HEK293 (cell line): ENCODE measurements at regions not wholly inside any gene's neighbourhood (a gene's known extent, or its start where the extent isn't known, plus 50 kb on each side); places are given as distances from the start of the nearest gene placed in this dataset.

Source experiments
- CTCF ChIA-PET: fragments of 350-600 bp; formaldehyde crosslinking; extraction: SDS; loops from one replicate; lab custom pipeline; 2021; ENCODE audit warnings: antibody characterized with exemption; lab: Yijun Ruan, JAX
- POLR2A ChIA-PET: fragments of 300-600 bp; formaldehyde crosslinking; extraction: SDS; loops from one replicate; lab custom pipeline; 2020; ENCODE audit warnings: antibody characterized with exemption, inconsistent platforms; lab: Yijun Ruan, JAX
- H3K27ac ChIP-seq: fragments of 200-500 bp; sonication (Bioruptor generic); 2 replicates; pipeline ENCODE4 v1.5.1; 2014; ENCODE audit warnings: low read depth, low read length, control low read depth, inconsistent platforms; ENCODE audit errors: extremely low read depth
- H3K36me3 ChIP-seq, 2 experiments: fragments of 200-500 bp in 1 of 2; sonication (Bioruptor generic) in 1 of 2; 1 replicate in 1 of 2; 2 replicates in 1 of 2; pipeline ENCODE4 v1.5.1; 2014 to 2017; ENCODE audit warnings: inconsistent platforms in 2 of 2, low read length in 2 of 2; ENCODE audit not compliant: control insufficient read depth in 2 of 2, insufficient read depth in 1 of 2
- H3K4me1 ChIP-seq: fragments of 200-500 bp; sonication (Bioruptor generic); 2 replicates; pipeline ENCODE4 v1.5.1; 2014; ENCODE audit warnings: mild to moderate bottlenecking, low read length, inconsistent platforms; ENCODE audit not compliant: control insufficient read depth, insufficient read depth
- H3K4me3 ChIP-seq: 2 replicates; pipeline ENCODE4 v1.5.1; 2011; ENCODE audit warnings: low read depth, mild to moderate bottlenecking, control low read depth, low read length, moderate library complexity
- H3K9me3 ChIP-seq: fragments of 200-500 bp; sonication (Bioruptor generic); 2 replicates; pipeline ENCODE4 v1.5.1; 2014; ENCODE audit warnings: low read depth, low read length, inconsistent platforms; ENCODE audit not compliant: control insufficient read depth, insufficient read depth
- AEBP2 ChIP-seq: fragments of 450-650 bp; formaldehyde crosslinking; IDR thresholded peaks from 2 replicates; pipeline ENCODE4 v1.5.1; 2016; ENCODE audit warnings: missing biosample characterization, missing genetic modification characterization, borderline replicate concordance
- MYNN ChIP-seq: fragments of 450-650 bp; formaldehyde crosslinking; IDR thresholded peaks from 2 replicates; pipeline ENCODE4 v1.5.1; 2016; ENCODE audit warnings: missing biosample characterization, missing genetic modification characterization, borderline replicate concordance
- PATZ1 ChIP-seq: fragments of 450-650 bp; formaldehyde crosslinking; IDR thresholded peaks from 2 replicates; pipeline ENCODE4 v1.5.1; 2016; ENCODE audit warnings: missing biosample characterization, missing genetic modification characterization
- PRDM4 ChIP-seq: fragments of 450-650 bp; formaldehyde crosslinking; IDR thresholded peaks from 2 replicates; pipeline ENCODE4 v1.5.1; 2017; ENCODE audit warnings: missing biosample characterization, missing genetic modification characterization
- ZBTB1 ChIP-seq: fragments of 450-650 bp; formaldehyde crosslinking; IDR thresholded peaks from 2 replicates; pipeline ENCODE4 v1.5.1; 2016; ENCODE audit warnings: missing biosample characterization, missing genetic modification characterization
- ZBTB44 ChIP-seq: fragments of 450-650 bp; IDR thresholded peaks from 2 replicates; pipeline ENCODE4 v1.5.1; 2018; ENCODE audit warnings: missing biosample characterization, mild to moderate bottlenecking, missing genetic modification characterization
- ZFHX2 ChIP-seq: fragments of 450-650 bp; formaldehyde crosslinking; conservative IDR thresholded peaks from 2 replicates; pipeline ENCODE4 v1.5.1; 2016; ENCODE audit warnings: missing biosample characterization, missing genetic modification characterization
- ZFP3 ChIP-seq: fragments of 450-650 bp; formaldehyde crosslinking; IDR thresholded peaks from 2 replicates; pipeline ENCODE4 v1.5.1; 2016; ENCODE audit warnings: low read depth, missing biosample characterization, missing genetic modification characterization
- ZNF146 ChIP-seq: fragments of 450-650 bp; formaldehyde crosslinking; IDR thresholded peaks from 2 replicates; pipeline ENCODE4 v1.5.1; 2016; ENCODE audit warnings: missing biosample characterization, missing genetic modification characterization
- ZNF169 ChIP-seq: fragments of 450-650 bp; formaldehyde crosslinking; IDR thresholded peaks from 2 replicates; pipeline ENCODE4 v1.5.1; 2016; ENCODE audit warnings: missing biosample characterization, missing genetic modification characterization
- ZNF248 ChIP-seq: fragments of 450-650 bp; formaldehyde crosslinking; IDR thresholded peaks from 2 replicates; pipeline ENCODE4 v1.5.1; 2017; ENCODE audit warnings: missing biosample characterization, missing genetic modification characterization
- ZNF292 ChIP-seq: fragments of 450-650 bp; formaldehyde crosslinking; IDR thresholded peaks from 2 replicates; pipeline ENCODE4 v1.5.1; 2016; ENCODE audit warnings: low read depth, missing biosample characterization, missing genetic modification characterization, borderline replicate concordance
- ZNF404 ChIP-seq: fragments of 450-650 bp; formaldehyde crosslinking; IDR thresholded peaks from 2 replicates; pipeline ENCODE4 v1.5.1; 2017; ENCODE audit warnings: missing biosample characterization, missing genetic modification characterization
- ZNF513 ChIP-seq: fragments of 450-650 bp; IDR thresholded peaks from 2 replicates; pipeline ENCODE4 v1.5.1; 2018; ENCODE audit warnings: missing biosample characterization, missing genetic modification characterization
- ZNF514 ChIP-seq: fragments of 450-650 bp; formaldehyde crosslinking; IDR thresholded peaks from 2 replicates; pipeline ENCODE4 v1.5.1; 2016; ENCODE audit warnings: missing biosample characterization, missing genetic modification characterization
- ZNF561 ChIP-seq: fragments of 450-650 bp; IDR thresholded peaks from 2 replicates; pipeline ENCODE4 v1.5.1; 2018; ENCODE audit warnings: missing biosample characterization, missing genetic modification characterization, borderline replicate concordance
- ZNF600 ChIP-seq: fragments of 450-650 bp; formaldehyde crosslinking; IDR thresholded peaks from 2 replicates; pipeline ENCODE4 v1.5.1; 2016; ENCODE audit warnings: missing biosample characterization, missing genetic modification characterization
- ZSCAN18 ChIP-seq: fragments of 450-650 bp; formaldehyde crosslinking; IDR thresholded peaks from 2 replicates; pipeline ENCODE4 v1.5.1; 2016; ENCODE audit warnings: missing biosample characterization, missing genetic modification characterization
- ZSCAN5A ChIP-seq: fragments of 450-650 bp; formaldehyde crosslinking; IDR thresholded peaks from 2 replicates; pipeline ENCODE4 v1.5.1; 2016; ENCODE audit warnings: missing biosample characterization, missing genetic modification characterization

- Histone ChIP-seq H3K4me3 (no peak overlapping the region), H3K36me3 (no peaks in the 10 kb centered on the region), H3K27ac (no peak overlapping the region), H3K4me1 (no peaks in the 10 kb centered on the region), H3K9me3 (no peaks in the 10 kb centered on the region)
- POLR2A ChIA-PET: no interaction called here
- CTCF ChIA-PET: interaction anchor here (0.6 kb wide), 1 partner anchor 523 kb away, joined by 4 read pairs; no protein-coding TSS in a partner anchor
- no peak for TF ChIP-seq ZBTB44 (tag by site-specific recombination)
- no peak for TF ChIP-seq ZFP3
- no peak for TF ChIP-seq ZBTB1 (tag by site-specific recombination)
- TF ChIP-seq MYNN (tag by site-specific recombination): no peak
- TF ChIP-seq ZFHX2 (tag by site-specific recombination): no peak
- no peak for TF ChIP-seq ZNF600 (tag by site-specific recombination)
Observed at GRCh38 chr11:109480251-109480650, 58.3 kb downstream of the C11orf87 start.

GRCh38 chr11:109486129-109486528 is 64.1 kb downstream of the C11orf87 start:
- CTCF ChIA-PET: no interaction called here
- Histone ChIP-seq H3K4me3 (no peak overlapping the region), H3K9me3 (no peaks in the 10 kb centered on the region), H3K27ac (no peak overlapping the region), H3K36me3 (no peaks in the 10 kb centered on the region), H3K4me1 (no peaks in the 10 kb centered on the region)
- POLR2A ChIA-PET: no interaction called here
- TF ChIP-seq ZNF146: no peak
- TF ChIP-seq ZSCAN18 (tag by site-specific recombination): no peak
- TF ChIP-seq ZNF169 (tag by site-specific recombination): no peak
- TF ChIP-seq ZNF292 (tag by site-specific recombination): no peak
- no peak for TF ChIP-seq PATZ1
- TF ChIP-seq PRDM4: no peak
- TF ChIP-seq ZNF561 (tag by site-specific recombination): no peak
- TF ChIP-seq ZNF404 (tag by site-specific recombination): no peak
- no peak for TF ChIP-seq ZNF248 (tag by site-specific recombination)
- no peak for TF ChIP-seq ZNF513 (tag by site-specific recombination)
- no peak for TF ChIP-seq AEBP2 (tag by site-specific recombination)
- no peak for TF ChIP-seq ZNF514 (tag by site-specific recombination)
- TF ChIP-seq ZSCAN5A (tag by site-specific recombination): no peak
